Omental fat pad (tissue), 3 donors: ENCODE measurements at regions not wholly inside any gene's neighbourhood (a gene's known extent, or its start where the extent isn't known, plus 50 kb on each side); places are given as distances from the start of the nearest gene placed in this dataset.

Experiments used
- ATAC-seq: fragments of 150-250 bp; one replicate; pipeline ENCODE4 v1.9.1; 2016; ENCODE audit warnings: mild to moderate bottlenecking, moderate library complexity; ENCODE audit not compliant: low FRiP score
- DNase-seq: peaks from one replicate; pipeline ENCODE4 v3.0.0-alpha.2; 2019; ENCODE audit warnings: low spot score
- CTCF ChIP-seq, 3 donors: fragments of 450-650 bp; IDR thresholded peaks; one replicate each; pipeline ENCODE4 v1.5.1; 2016 to 2017; ENCODE audit warnings: antibody characterized with exemption in 3 of 3, mild to moderate bottlenecking in 3 of 3, moderate library complexity in 2 of 3

DNA sequence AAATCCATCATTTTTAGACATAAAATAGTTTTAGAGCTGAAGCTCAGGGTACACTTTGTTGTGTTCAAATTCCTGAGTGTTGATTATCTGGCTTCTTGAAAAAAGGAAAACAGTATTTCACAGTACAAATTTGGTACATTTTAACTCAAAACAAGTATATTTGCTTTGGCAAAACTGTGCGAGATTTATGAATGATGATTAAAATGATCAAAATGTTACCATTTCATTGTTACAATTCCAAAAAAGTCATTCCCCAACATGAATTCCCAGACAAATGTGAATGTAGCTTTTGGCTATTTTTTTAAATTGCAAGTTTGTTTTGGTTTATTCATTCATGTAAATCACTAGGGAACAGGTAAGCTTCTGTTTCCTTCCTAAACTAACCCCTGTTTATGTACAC, 347.4 kb upstream of the DCBLD2 start:
- DNase-seq = no peak
- TF ChIP-seq CTCF (IDR thresholded peaks at IDR 0.05) = no peak
- no peak for ATAC-seq

GRCh38 chr3:99248130-99248529, 346.6 kb upstream of the DCBLD2 start:
- TF ChIP-seq CTCF (IDR thresholded peaks at IDR 0.05) = no peak
- ATAC-seq = no peak
- no peak for DNase-seq

DNA sequence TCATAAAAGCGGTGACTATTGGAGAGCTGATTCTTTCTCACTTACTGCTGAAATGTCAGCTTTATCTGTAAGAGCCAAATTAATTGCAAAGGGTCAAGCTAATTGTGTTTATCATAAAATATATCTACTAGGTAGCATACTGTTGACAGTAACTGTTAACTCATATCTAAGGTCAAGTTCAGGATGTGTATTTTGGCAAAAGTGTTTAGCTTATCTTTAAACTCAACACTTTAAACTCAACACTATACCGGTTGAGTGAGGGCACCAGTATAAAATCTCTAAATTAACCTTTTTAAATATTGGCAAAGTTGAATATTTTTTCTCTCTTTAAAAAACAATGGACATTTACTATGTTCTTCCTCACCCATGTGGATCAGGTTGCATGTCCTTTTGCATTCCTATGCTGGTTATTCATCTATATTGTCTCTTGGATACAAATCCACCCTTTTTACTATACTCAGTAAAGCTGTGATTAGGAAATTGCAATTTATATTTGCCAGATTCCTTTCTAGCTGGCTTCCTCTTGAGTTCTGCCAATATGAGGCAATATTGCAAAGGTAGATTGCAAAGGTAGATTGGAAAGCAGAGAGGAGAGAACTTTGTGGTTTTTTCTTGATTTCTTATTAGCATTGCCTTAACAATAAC, 344.6 kb upstream of the DCBLD2 start:
- no peak for DNase-seq
- TF ChIP-seq CTCF (IDR thresholded peaks at IDR 0.05) = no peak
- no peak for ATAC-seq

DNA sequence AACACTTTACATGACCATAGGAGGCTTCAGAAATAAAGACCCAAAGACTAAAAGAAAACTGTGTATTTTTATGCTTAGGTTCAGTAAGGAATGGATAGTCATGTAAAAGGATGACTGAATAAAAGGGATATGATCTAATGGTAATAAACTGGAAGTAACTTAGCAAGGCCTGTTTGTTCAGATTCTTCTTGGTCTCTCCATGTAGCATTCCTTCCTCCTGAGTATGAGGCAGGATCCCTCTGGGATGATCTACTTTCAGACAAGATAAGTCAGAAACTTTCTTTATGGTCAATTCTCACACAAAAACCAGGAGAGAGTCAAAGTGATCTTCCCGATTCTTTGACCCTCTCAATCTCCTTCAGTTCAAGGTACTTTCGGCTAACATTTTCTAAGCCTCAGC, 340.8 kb upstream of the DCBLD2 start:
- ATAC-seq = no peak
- no peak for TF ChIP-seq CTCF (IDR thresholded peaks at IDR 0.05)

DNA sequence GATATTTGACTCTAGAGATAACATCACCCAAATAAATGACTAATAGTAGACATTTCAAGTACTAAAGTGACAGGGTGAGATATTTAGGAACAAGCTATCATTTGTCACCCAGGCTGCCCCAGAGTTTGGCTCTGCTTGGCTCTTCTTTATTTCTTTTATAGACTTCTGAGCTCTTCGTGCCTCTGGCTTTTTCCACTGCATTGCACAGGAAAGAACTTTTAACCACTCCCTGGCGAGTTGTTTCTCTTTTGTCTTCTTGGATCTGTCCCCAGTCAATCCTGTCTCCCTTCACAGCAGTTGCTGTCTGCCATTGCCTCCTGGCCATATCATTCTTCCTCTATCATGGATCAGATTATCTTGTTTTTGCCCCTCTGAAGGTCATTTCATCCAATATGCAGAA, 339.2 kb upstream of the DCBLD2 start:
- no peak for ATAC-seq
- DNase-seq = no peak
- no peak for TF ChIP-seq CTCF (IDR thresholded peaks at IDR 0.05)

More for the DNA sequence above, 340.8 kb upstream of the DCBLD2 start:
- DNase-seq = no peak

- no peak for DNase-seq
- no peak for ATAC-seq
- TF ChIP-seq CTCF (IDR thresholded peaks at IDR 0.05) = no peak
These were observed 335.1 kb upstream of the DCBLD2 start for GRCh38 chr3:99236576-99236975.

GRCh38 chr3:99232696-99233095, 331.2 kb upstream of the DCBLD2 start:
- TF ChIP-seq CTCF (IDR thresholded peaks at IDR 0.05) = no peak
- DNase-seq (no peak), ATAC-seq (no peak)
